ENCODE measurements at regions not wholly inside any gene's neighbourhood (a gene's known extent, or its start where the extent isn't known, plus 50 kb on each side); places are given as distances from the start of the nearest gene placed in this dataset.

DNA sequence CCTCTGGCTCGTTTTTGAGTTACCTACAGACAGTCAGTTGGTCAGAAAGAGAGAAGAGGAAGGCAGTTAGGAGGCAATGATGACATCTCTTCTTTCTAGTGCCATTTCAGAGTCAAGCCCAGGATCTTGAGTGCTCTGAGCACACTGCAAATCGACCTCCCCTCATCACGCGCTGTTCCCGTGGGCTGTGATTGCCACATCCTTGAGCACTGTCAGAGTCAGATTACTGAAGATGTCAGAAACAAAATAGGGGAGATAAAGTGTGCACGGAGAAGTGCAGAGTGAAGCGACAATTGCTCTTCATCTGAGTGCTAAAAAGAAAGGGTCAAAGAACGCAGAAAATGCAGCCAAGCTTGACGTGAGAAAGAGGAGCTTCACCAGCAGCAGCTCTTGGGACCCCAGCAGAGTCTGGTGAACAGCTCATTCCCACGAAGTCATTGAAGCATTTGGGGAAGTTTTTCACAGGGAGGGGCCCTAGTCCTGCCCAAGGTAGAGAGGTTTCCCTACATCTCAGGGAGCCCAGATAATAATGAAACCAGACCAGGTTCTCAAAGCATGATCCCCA, 661.7 kb upstream of the AUTS2 start:
- TF ChIP-seq, protein P1, sequence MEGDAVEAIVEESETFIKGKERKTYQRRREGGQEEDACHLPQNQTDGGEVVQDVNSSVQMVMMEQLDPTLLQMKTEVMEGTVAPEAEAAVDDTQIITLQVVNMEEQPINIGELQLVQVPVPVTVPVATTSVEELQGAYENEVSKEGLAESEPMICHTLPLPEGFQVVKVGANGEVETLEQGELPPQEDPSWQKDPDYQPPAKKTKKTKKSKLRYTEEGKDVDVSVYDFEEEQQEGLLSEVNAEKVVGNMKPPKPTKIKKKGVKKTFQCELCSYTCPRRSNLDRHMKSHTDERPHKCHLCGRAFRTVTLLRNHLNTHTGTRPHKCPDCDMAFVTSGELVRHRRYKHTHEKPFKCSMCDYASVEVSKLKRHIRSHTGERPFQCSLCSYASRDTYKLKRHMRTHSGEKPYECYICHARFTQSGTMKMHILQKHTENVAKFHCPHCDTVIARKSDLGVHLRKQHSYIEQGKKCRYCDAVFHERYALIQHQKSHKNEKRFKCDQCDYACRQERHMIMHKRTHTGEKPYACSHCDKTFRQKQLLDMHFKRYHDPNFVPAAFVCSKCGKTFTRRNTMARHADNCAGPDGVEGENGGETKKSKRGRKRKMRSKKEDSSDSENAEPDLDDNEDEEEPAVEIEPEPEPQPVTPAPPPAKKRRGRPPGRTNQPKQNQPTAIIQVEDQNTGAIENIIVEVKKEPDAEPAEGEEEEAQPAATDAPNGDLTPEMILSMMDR (IDR thresholded peaks at IDR 0.05; ENCODE audit: insufficient read depth, low read depth, low read length), result no peak
- no peak for TF ChIP-seq EZH2 (IDR thresholded peaks at IDR 0.05; ENCODE audit: insufficient read depth, low read length)

All from astrocyte (in vitro differentiated cells and primary cell).